Cardiac muscle cell (in vitro differentiated cells and primary cell): ENCODE measurements at regions not wholly inside any gene's neighbourhood (a gene's known extent, or its start where the extent isn't known, plus 50 kb on each side); places are given as distances from the start of the nearest gene placed in this dataset.

Experiments
- DNase-seq, 2 donors: peaks; one replicate each; pipeline versions ENCODE4 v3.0.0 to v3.0.0-alpha.2; 2010 to 2017; ENCODE audit warnings: low read depth in 1 of 2, low spot score in 1 of 2
- H3K27ac ChIP-seq: fragments of 200-600 bp; sonication (generic); 2 replicates; pipeline ENCODE4 v1.5.1; 2016
- H3K27me3 ChIP-seq: fragments of 200-600 bp; sonication (generic); 2 replicates; pipeline ENCODE4 v1.6.0; 2016; ENCODE audit warnings: control low read depth
- H3K36me3 ChIP-seq: fragments of 200-600 bp; sonication (generic); 2 replicates; pipeline ENCODE4 v1.5.1; 2016; ENCODE audit warnings: control low read depth
- H3K4me1 ChIP-seq: fragments of 200-600 bp; sonication (generic); 2 replicates; pipeline ENCODE4 v1.8.1; 2017; ENCODE audit warnings: low read depth, mild to moderate bottlenecking, mixed run types
- H3K4me3 ChIP-seq: fragments of 200-600 bp; sonication (generic); 2 replicates; pipeline ENCODE4 v1.5.1; 2016; ENCODE audit warnings: mild to moderate bottlenecking
- H3K9me3 ChIP-seq: fragments of 200-600 bp; sonication (generic); 2 replicates; pipeline ENCODE4 v1.5.1; 2017; ENCODE audit warnings: low read depth, mild to moderate bottlenecking, control low read depth
- TF ChIP-seq, protein P1 (sequence below): IDR thresholded peaks from 2 replicates; pipeline ENCODE4 v1.5.1; 2012; ENCODE audit warnings: low read depth, mild to moderate bottlenecking, low read length

DNA sequence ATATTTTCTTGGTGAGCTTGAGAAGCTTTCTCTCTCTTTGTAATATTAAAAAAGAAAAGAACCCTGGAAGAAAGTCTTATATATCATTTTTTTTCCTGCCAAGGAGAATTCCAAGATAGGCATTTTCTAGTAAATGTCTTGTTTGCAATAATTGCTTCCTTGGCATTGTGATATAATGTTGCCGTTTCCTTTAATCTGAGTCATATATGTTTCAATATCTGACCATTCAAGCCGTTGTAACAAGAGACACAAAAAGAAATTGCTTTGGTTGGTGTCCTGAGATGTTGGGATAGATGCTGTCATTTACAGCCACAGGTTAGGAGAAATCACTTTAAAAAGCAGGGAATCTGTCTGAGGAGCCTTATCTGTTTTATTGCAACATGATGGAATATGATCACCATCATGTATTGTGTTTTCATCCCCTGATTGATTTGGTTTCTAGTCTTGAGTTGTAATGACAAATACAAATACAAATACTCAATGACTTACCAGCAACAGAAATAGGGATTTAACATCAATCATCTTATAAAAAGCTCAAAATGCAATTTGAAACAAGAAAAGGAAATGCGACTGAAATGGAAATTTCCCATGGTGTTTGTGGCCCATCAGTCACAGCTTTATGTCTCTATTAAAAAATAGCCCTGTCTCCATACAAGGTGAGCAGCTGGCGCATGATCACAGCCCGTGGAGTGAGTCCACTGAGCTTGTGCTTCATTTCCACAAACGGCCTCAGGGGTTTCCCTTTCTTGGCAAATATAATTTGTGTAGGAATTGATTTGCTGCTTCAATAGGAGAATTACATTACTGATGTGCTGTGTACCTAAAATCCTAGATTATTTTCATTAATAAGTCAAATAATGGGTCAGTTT, 250.1 kb upstream of the TRPC7 start:
- no peak for DNase-seq
- H3K4me1 ChIP-seq = peaks cover 13% of the 10 kb centered on the region
- no peaks in the 10 kb centered on the region for H3K36me3 ChIP-seq
- no peaks in the 10 kb centered on the region for H3K9me3 ChIP-seq
- TF ChIP-seq, protein P1, sequence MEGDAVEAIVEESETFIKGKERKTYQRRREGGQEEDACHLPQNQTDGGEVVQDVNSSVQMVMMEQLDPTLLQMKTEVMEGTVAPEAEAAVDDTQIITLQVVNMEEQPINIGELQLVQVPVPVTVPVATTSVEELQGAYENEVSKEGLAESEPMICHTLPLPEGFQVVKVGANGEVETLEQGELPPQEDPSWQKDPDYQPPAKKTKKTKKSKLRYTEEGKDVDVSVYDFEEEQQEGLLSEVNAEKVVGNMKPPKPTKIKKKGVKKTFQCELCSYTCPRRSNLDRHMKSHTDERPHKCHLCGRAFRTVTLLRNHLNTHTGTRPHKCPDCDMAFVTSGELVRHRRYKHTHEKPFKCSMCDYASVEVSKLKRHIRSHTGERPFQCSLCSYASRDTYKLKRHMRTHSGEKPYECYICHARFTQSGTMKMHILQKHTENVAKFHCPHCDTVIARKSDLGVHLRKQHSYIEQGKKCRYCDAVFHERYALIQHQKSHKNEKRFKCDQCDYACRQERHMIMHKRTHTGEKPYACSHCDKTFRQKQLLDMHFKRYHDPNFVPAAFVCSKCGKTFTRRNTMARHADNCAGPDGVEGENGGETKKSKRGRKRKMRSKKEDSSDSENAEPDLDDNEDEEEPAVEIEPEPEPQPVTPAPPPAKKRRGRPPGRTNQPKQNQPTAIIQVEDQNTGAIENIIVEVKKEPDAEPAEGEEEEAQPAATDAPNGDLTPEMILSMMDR = no peak
- no peak overlapping the region for H3K4me3 ChIP-seq
- H3K27me3 ChIP-seq = no peaks in the 10 kb centered on the region
- no peak overlapping the region for H3K27ac ChIP-seq

GRCh38 chr5:136613230-136613629, 247.9 kb upstream of the TRPC7 start:
- Histone ChIP-seq H3K36me3 (no peaks in the 10 kb centered on the region), H3K9me3 (no peaks in the 10 kb centered on the region), H3K4me1 (peaks cover 5% of the 10 kb centered on the region), H3K4me3 (no peak overlapping the region), H3K27ac (no peak overlapping the region), H3K27me3 (no peaks in the 10 kb centered on the region)
- TF ChIP-seq, protein P1 = no peak
- no peak for DNase-seq

GRCh38 chr5:136605638-136606037, 240.3 kb upstream of the TRPC7 start:
- TF ChIP-seq, protein P1 = no peak
- Histone ChIP-seq H3K4me1 (no peaks in the 10 kb centered on the region), H3K36me3 (no peaks in the 10 kb centered on the region), H3K4me3 (no peak overlapping the region), H3K9me3 (no peaks in the 10 kb centered on the region), H3K27me3 (no peaks in the 10 kb centered on the region), H3K27ac (no peak overlapping the region)
- DNase-seq = peak in 1 of 2 donors; percentile 4

- Histone ChIP-seq H3K4me3 (no peak overlapping the region), H3K36me3 (no peaks in the 10 kb centered on the region), H3K27me3 (no peaks in the 10 kb centered on the region), H3K9me3 (no peaks in the 10 kb centered on the region), H3K4me1 (no peaks in the 10 kb centered on the region), H3K27ac (no peak overlapping the region)
- DNase-seq = no peak
- TF ChIP-seq, protein P1 = no peak
Observed at GRCh38 chr5:136600306-136600705, 235.0 kb upstream of the TRPC7 start.

DNA sequence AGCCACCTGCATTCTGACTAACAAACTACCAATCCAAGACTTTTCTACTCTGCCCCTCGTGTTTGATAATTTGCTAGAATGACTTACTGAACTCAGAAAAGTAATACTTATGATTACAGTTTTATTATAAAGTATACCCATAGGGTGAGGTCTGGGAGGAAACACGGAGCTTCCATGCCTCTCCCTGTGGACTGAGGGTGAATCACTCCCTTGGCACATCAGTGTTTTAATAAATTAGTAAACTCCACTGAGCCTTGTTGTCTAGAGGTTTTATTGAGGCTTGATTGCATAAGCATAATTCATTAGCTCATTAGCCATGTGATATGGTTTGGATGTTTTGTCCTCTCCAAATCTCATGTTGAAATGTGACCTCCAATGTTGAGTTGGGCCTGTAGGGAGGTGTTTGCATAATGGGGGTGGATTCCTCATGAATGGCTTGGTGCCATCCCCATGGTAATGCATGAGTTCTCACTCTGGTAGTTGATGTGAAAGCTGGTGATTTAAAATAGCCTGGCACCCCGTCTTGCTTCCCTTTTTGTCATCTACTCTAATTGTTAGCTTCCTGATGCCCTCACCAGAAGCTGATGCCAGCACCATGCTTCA, 233.6 kb upstream of the TRPC7 start:
- Histone ChIP-seq H3K36me3 (no peaks in the 10 kb centered on the region), H3K4me1 (no peaks in the 10 kb centered on the region), H3K27me3 (no peaks in the 10 kb centered on the region), H3K9me3 (no peaks in the 10 kb centered on the region), H3K27ac (no peak overlapping the region), H3K4me3 (no peak overlapping the region)
- TF ChIP-seq, protein P1 = no peak
- DNase-seq = no peak
